Neural progenitor cell (in vitro differentiated cells): ENCODE measurements at regions not wholly inside any gene's neighbourhood (a gene's known extent, or its start where the extent isn't known, plus 50 kb on each side); places are given as distances from the start of the nearest gene placed in this dataset.
"Not testable (repeated sequence)": the region's sequence is repeated elsewhere in the genome, so short reads cannot be mapped to it uniquely, and the experiment has no call there.

Experiments
- EZH2phosphoT487 ChIP-seq: fragments of 200-600 bp; sonication (generic); IDR thresholded peaks from 2 replicates; pipeline ENCODE4 v1.6.1; 2017; ENCODE audit warnings: antibody characterized with exemption
- TF ChIP-seq, protein P1 (sequence below): fragments of 200-600 bp; sonication (generic); IDR thresholded peaks from 2 replicates; pipeline ENCODE4 v1.5.1; 2017; ENCODE audit warnings: antibody characterized with exemption, mild to moderate bottlenecking

- TF ChIP-seq, protein P1, sequence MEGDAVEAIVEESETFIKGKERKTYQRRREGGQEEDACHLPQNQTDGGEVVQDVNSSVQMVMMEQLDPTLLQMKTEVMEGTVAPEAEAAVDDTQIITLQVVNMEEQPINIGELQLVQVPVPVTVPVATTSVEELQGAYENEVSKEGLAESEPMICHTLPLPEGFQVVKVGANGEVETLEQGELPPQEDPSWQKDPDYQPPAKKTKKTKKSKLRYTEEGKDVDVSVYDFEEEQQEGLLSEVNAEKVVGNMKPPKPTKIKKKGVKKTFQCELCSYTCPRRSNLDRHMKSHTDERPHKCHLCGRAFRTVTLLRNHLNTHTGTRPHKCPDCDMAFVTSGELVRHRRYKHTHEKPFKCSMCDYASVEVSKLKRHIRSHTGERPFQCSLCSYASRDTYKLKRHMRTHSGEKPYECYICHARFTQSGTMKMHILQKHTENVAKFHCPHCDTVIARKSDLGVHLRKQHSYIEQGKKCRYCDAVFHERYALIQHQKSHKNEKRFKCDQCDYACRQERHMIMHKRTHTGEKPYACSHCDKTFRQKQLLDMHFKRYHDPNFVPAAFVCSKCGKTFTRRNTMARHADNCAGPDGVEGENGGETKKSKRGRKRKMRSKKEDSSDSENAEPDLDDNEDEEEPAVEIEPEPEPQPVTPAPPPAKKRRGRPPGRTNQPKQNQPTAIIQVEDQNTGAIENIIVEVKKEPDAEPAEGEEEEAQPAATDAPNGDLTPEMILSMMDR, result not testable (repeated sequence)
- TF ChIP-seq EZH2phosphoT487, result not testable (repeated sequence)
Observed at GRCh38 chr2:89177004-89177403, 485.5 kb downstream of the RPIA start.
